Superior temporal gyrus (tissue), 1 donor: ENCODE measurements at regions not wholly inside any gene's neighbourhood (a gene's known extent, or its start where the extent isn't known, plus 50 kb on each side); places are given as distances from the start of the nearest gene placed in this dataset.

ENCODE experiments used
- DNase-seq: peaks from one replicate; pipeline ENCODE4 v3.0.0-alpha.2; 2016; ENCODE audit errors: extremely low spot score

- no peak for DNase-seq
These were observed 393.3 kb upstream of the CBLB start for GRCh38 chr3:106261915-106262683.

DNA sequence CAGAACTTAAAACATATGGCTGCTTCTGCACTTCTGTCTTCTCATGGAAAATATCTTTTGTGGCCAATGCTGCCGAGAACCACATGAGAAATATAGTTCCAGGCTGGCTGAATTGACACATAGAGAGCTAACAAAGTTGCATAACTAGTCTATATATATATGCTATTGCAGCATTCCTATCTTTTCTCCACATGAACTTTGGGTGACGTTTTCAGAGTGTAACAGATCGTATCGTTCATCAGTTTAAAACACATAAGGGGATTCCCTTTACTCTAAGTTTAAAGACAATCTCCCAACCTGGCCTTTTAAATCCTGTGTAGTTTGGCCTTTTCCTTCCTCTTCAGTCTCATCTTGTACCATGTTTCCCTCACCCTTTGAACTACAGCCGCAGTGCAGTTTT, 394.2 kb upstream of the CBLB start:
- no peak for DNase-seq

DNA sequence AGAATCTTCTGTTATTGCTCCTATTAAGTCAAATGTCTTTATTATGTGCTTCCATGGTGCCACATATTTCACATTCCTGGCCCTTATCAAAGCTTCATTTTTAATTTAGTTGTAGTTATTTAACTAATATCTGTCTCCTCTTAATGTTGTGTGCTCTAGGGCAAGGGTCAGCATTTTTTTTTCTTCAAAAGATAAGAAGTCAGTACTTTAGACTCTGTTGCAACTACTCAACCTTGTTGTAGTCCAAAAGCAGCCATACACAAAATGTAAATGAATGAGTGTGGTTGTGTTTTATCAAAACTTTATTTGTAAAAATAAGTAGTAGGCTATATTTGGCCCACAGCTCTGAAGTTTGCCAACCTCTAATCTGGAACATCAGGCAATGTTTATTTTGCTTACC, 394.7 kb upstream of the CBLB start:
- no peak for DNase-seq

GRCh38 chr3:106265704-106266103, 396.9 kb upstream of the CBLB start:
- no peak for DNase-seq

- DNase-seq, result no peak
These were observed 399.9 kb upstream of the CBLB start for GRCh38 chr3:106268696-106269095.

GRCh38 chr3:106272302-106272701, 403.5 kb upstream of the CBLB start:
- no peak for DNase-seq

- DNase-seq, result no peak
These were observed 406.8 kb upstream of the CBLB start for GRCh38 chr3:106275592-106275991.

DNA sequence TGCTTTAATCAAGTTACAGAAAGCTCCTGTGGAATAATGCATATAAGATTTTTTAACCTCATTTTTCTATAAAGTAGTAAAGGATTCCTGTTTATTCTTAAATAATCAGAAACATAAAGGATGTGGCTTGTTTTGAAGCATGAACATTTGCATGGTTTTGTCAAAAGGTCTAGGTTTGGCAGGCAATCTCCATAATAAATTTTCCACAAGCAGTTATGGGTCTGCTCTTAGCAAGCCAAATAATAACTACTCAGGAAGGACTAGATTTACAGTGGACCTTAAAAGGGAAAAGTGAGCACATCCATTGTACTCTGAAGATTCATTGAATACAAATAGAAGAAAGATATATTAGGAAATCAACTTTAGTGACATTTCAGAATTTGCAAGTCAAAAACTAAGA, 407.3 kb upstream of the CBLB start:
- DNase-seq, result no peak

DNA sequence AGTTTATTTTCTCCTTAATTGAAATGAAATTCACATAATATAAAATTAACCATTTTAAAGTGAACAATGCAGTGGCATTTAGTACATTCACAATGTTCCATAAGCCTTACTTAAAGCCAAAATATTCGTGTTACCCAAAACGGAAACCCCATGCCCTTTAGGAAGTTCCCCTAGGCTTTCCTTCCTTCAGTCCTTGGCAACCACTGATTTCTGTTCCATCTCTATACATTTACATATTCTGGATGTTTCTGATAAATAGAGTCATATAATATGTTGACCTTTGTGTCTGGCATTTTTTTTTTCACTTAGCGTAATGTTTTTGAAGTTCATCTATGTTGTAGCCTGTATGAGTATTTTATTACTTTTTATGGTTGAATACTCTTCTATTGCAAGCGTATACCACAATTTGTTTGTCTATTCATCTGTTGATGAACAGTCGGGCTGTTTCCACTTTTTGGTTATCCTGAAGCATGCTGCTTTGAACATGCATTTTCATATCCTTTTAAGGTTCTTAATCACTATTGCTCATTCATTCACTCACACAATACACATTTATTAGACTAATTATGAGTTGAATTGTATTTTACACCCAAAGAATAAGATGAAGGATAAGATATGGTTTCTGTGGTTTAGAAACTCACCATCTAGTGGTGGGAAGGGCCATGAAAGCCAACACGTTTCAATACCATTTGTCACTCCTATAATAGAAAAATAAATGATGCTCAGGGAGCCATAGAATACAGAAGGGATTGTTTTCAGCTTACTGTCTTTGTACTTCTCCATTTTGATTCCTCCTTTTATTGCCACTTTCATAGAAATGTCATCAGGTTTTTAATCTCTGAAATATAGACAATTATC, 408.2 kb upstream of the CBLB start:
- DNase-seq, result no peak

DNA sequence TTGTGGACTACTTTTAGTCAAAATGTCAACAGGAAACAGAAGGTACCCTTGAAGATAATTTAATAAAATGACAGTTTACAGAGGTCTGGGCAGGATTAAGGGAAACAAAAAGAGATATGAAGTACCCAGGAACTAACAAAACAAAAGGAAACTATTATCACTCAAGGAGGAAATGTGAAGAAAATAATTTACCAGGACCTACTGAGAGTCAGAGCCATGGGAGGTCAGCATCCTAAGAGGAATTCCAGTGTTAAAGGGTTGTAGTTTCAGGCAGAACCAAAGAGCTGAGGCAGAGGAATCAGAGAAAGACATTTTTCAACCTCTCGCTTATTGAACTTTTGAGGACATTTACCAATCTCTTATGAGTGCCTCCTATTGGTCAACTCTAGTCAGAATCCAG, 408.9 kb upstream of the CBLB start:
- DNase-seq, result no peak

GRCh38 chr3:106281221-106281620, 412.4 kb upstream of the CBLB start:
- no peak for DNase-seq

DNA sequence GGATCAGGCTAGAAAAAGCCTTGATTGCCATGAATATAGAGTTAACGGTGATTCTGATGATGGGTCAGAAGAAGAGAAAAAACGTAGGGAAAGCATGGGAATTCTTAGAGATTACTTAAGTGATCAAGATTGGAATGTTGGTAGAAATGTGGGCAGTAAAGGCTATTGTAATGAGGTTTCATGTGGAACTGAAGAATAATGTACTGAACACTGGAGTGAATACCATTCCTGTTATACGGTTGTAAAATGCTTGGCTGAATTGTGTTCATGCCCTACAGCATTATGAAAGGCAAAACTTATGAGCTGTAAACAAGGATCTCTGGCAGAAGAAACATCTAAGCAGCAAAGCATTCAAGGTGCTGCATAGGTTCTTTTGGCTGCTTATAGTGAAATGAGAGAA, 414.1 kb upstream of the CBLB start:
- no peak for DNase-seq

DNA sequence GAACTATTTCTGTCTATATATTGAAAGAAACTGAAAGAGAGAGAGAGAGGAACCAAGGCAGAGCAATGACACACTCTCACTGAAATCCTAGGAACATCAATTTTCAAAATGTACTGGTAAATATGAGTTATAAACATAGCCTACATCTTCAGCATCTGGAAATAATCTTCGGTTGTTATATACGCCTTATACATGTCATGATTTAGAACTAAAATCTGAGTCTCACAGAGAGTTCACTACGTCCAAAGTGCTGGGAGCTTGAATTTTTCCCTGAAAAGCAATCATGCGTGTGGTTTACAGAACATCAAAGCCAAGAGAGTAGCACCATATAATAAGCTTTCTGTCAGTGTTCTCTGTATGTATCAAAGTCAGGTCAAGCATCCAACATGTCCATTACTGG, 420.0 kb upstream of the CBLB start:
- no peak for DNase-seq

DNA sequence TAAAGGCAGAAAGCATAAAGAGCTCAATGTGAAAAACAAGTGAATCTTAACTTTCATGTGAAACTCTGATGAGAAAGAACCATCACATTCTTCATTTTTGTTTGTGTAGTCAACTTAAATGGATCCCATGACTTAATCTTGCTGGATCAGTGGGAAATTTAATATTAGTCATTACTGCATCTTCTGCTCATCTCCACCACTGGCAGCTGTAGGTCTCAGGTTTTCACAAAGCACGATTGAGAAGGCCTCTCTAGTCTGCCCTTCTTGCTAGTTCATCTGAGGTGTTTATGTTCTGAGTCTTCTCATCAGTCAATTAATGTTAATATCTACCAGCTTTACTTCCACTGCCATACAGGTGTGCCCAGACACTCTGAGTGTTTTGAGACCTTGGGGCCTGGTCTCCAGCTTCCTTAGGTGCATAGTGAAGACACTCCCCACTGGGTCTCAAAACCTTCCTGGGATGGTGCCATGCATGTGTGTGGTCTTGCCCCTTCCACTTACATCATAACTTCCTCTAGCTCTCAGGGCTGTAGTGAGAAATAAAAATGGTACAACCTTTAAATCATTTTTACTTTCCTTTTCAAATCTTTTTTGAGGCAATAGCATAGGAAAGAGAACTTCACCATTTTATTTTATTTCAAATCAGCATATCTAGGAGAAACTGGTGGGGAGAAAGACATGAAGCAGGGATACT, 421.6 kb upstream of the CBLB start:
- DNase-seq, result no peak

- DNase-seq, result no peak
These were observed 424.3 kb upstream of the CBLB start for GRCh38 chr3:106293161-106293560.

- peak; percentile 61 for DNase-seq
These were observed 425.3 kb upstream of the CBLB start for GRCh38 chr3:106294121-106294520.

DNA sequence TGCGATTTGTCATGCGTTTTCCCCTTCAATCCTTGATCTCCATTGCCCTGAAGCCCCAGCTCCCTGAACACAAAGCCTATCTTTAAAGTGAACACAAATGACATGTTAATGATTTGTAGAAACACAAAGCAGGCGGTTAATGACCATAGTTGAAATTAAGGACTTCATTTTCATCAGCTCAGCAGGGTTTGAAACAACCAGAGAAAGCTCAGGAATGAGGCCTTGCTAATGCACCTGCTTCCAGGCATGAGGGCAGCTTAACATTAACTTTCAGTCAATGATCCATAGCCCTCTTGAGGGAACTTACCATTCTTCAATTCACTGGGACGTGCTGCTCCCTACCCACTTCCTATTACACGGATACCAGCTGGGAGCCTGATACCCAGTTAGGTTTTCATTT, 427.2 kb upstream of the CBLB start:
- no peak for DNase-seq

- DNase-seq, result no peak
These were observed 430.7 kb upstream of the CBLB start for GRCh38 chr3:106299300-106300098.

GRCh38 chr3:106302451-106303221, 433.8 kb upstream of the CBLB start:
- DNase-seq, result no peak

- no peak for DNase-seq
These were observed 435.0 kb upstream of the CBLB start for GRCh38 chr3:106303766-106304165.

- DNase-seq, result no peak
These were observed 436.3 kb upstream of the CBLB start for GRCh38 chr3:106305127-106305526.
